PC-3 (cell line): ENCODE measurements at regions not wholly inside any gene's neighbourhood (a gene's known extent, or its start where the extent isn't known, plus 50 kb on each side); places are given as distances from the start of the nearest gene placed in this dataset.

ENCODE experiments used
- ATAC-seq: fragments of 200-7000 bp; cut with Tn5 transposase; 2 replicates; pipeline ENCODE4 v1.9.1; 2020; ENCODE audit warnings: mild to moderate bottlenecking, moderate library complexity
- BruUV-seq: library from RNA; stranded (reverse); fragments of 400-500 nt; replicated peaks from 2 replicates; lab custom pipeline; 2021; lab: Mats Ljungman, UMichigan
- CTCF ChIA-PET: fragments of 300-600 bp; sonication (Branson Sonifier 250); formaldehyde crosslinking; loops from one replicate; lab custom pipeline; 2022; ENCODE audit warnings: antibody characterized with exemption; lab: Charles Lee
- POLR2A ChIA-PET: fragments of 300-600 bp; sonication (Branson Sonifier 250); formaldehyde crosslinking; loops from one replicate; lab custom pipeline; 2022; ENCODE audit warnings: antibody characterized with exemption; ENCODE audit not compliant: unreplicated experiment; lab: Charles Lee
- DNase-seq: peaks from one replicate; pipeline ENCODE4 v3.0.0-alpha.2; 2015
- H2AFZ ChIP-seq: fragments of 300-600 bp; sonication (generic); 2 replicates; pipeline ENCODE4 v1.6.0; 2016; ENCODE audit warnings: antibody characterized with exemption, low read length
- H3F3A ChIP-seq: fragments of 300-600 bp; sonication (generic); one replicate; pipeline ENCODE4 v1.6.0; 2017; ENCODE audit warnings: antibody characterized with exemption, low read length, control low read depth, mild to moderate bottlenecking; ENCODE audit not compliant: unreplicated experiment
- H3K27ac ChIP-seq: fragments of 300-600 bp; sonication (generic); 2 replicates; pipeline ENCODE4 v1.5.1; 2016; ENCODE audit warnings: mild to moderate bottlenecking, low read length
- H3K27me3 ChIP-seq: fragments of 300-600 bp; sonication (generic); 2 replicates; pipeline ENCODE4 v1.6.1; 2016; ENCODE audit warnings: low read length, mixed read lengths
- H3K36me3 ChIP-seq: fragments of 300-600 bp; sonication (generic); 2 replicates; pipeline ENCODE4 v1.6.1; 2016; ENCODE audit warnings: low read depth, mixed run types, low read length, mixed read lengths
- H3K4me1 ChIP-seq: fragments of 300-600 bp; sonication (generic); 2 replicates; pipeline ENCODE4 v1.5.1; 2016; ENCODE audit warnings: low read length; ENCODE audit not compliant: insufficient read depth
- H3K4me2 ChIP-seq: fragments of 300-600 bp; sonication (generic); 2 replicates; pipeline ENCODE4 v1.6.0; 2016; ENCODE audit warnings: low read length
- H3K4me3 ChIP-seq: fragments of 300-600 bp; sonication (generic); 2 replicates; pipeline ENCODE4 v1.5.1; 2016; ENCODE audit warnings: mild to moderate bottlenecking, low read length, mixed read lengths
- H3K79me2 ChIP-seq: fragments of 300-600 bp; sonication (generic); 2 replicates; pipeline ENCODE4 v1.6.1; 2017; ENCODE audit warnings: low read length, mixed read lengths
- H3K9ac ChIP-seq: fragments of 300-600 bp; sonication (generic); 2 replicates; pipeline ENCODE4 v1.6.0; 2016; ENCODE audit warnings: mild to moderate bottlenecking, low read length
- H3K9me2 ChIP-seq: fragments of 300-600 bp; sonication (generic); replicated peaks from 2 replicates; pipeline ENCODE4 v1.6.1; 2016; ENCODE audit warnings: mixed run types, low read length, mixed read lengths
- H3K9me3 ChIP-seq: fragments of 300-600 bp; sonication (generic); 2 replicates; pipeline ENCODE4 v1.6.1; 2016; ENCODE audit warnings: low read length, mixed read lengths
- H4K20me1 ChIP-seq: fragments of 300-600 bp; sonication (generic); 2 replicates; pipeline ENCODE4 v1.6.1; 2016; ENCODE audit warnings: low read length, mixed read lengths
- CTCF ChIP-seq: fragments of 300-600 bp; sonication (generic); conservative IDR thresholded peaks from 2 replicates; pipeline ENCODE4 v1.5.1; 2017; ENCODE audit warnings: antibody characterized with exemption, low read depth, mild to moderate bottlenecking, low read length
- EZH2 ChIP-seq: fragments of 300-600 bp; sonication (generic); IDR thresholded peaks from one replicate; pipeline ENCODE4 v1.6.1; 2017; ENCODE audit warnings: antibody characterized with exemption, mild to moderate bottlenecking, low read length; ENCODE audit not compliant: unreplicated experiment
- EZH2phosphoT487 ChIP-seq: fragments of 300-600 bp; sonication (generic); IDR thresholded peaks from 2 replicates; pipeline ENCODE4 v1.6.1; 2018; ENCODE audit warnings: mild to moderate bottlenecking, antibody characterized with exemption, low read length, borderline replicate concordance
- intact Hi-C: fragments of 100-400 bp; cut with micrococcal nuclease; formaldehyde crosslinking; loops from 2 replicates; pipeline ENCODE4 v1.9.0; 2023

- POLR2A ChIA-PET, result no interaction called here
- H3K4me1 ChIP-seq, result no peaks in the 10 kb centered on the region
Observed at GRCh38 chr3:5666455-5666854, 478.9 kb downstream of the EDEM1 start.

GRCh38 chr3:5673521-5673920 is 486.0 kb downstream of the EDEM1 start:
- Histone ChIP-seq H3K9me2 (no peaks in the 10 kb centered on the region), H3K4me1 (no peaks in the 10 kb centered on the region), H3F3A (no peaks in the 10 kb centered on the region), H3K9me3 (0 out of 2 replicates have a peak, but pooled peaks cover 6% of the 10 kb centered on the region), H3K36me3 (no peaks in the 10 kb centered on the region), H3K79me2 (no peaks in the 10 kb centered on the region), H3K4me2 (no peak overlapping the region), H2AFZ (no peak overlapping the region), H4K20me1 (no peaks in the 10 kb centered on the region), H3K9ac (no peak overlapping the region), H3K27me3 (no peaks in the 10 kb centered on the region), H3K4me3 (no peak overlapping the region), H3K27ac (no peak overlapping the region)
- POLR2A ChIA-PET, result no interaction called here
- TF ChIP-seq CTCF, result no peak
- TF ChIP-seq EZH2, result no peak
- no peak for ATAC-seq
- CTCF ChIA-PET, result no interaction called here
- no TSS peak for BruUV-seq
- intact Hi-C loops, result no loop called here
- no peak for DNase-seq

More at GRCh38 chr3:5666455-5666854, 478.9 kb downstream of the EDEM1 start:
- no peak overlapping the region for H2AFZ ChIP-seq
- no peak for TF ChIP-seq EZH2
- TF ChIP-seq CTCF, result no peak
- no peak for TF ChIP-seq EZH2phosphoT487
- no peaks in the 10 kb centered on the region for H3K27me3 ChIP-seq
- no TSS peak for BruUV-seq
- no peak overlapping the region for H3K4me3 ChIP-seq
- no peak for DNase-seq
- H3K4me2 ChIP-seq, result no peak overlapping the region
- intact Hi-C loops, result no loop called here
- peaks cover 19% of the 10 kb centered on the region; the same call in 1 of the 2 replicates for H3K9me3 ChIP-seq
- H4K20me1 ChIP-seq, result no peaks in the 10 kb centered on the region
- no peaks in the 10 kb centered on the region for H3K79me2 ChIP-seq
- no peaks in the 10 kb centered on the region for H3F3A ChIP-seq
- no peaks in the 10 kb centered on the region for H3K36me3 ChIP-seq
- no peaks in the 10 kb centered on the region for H3K9me2 ChIP-seq
- no peak for ATAC-seq
- no peak overlapping the region for H3K27ac ChIP-seq
- no peak overlapping the region for H3K9ac ChIP-seq
- CTCF ChIA-PET, result no interaction called here

- no peak overlapping the region for H3K27ac ChIP-seq
- DNase-seq (no peak), ATAC-seq (no peak)
- H3K4me1 ChIP-seq, result no peaks in the 10 kb centered on the region
- H4K20me1 ChIP-seq, result no peaks in the 10 kb centered on the region
- H3K4me3 ChIP-seq, result no peak overlapping the region
- H3K9me2 ChIP-seq, result no peaks in the 10 kb centered on the region
- 0 out of 2 replicates have a peak, but pooled peaks cover 12% of the 10 kb centered on the region for H3K9me3 ChIP-seq
- intact Hi-C loops, result no loop called here
- H3K36me3 ChIP-seq, result no peaks in the 10 kb centered on the region
- CTCF ChIA-PET, result no interaction called here
- H3K4me2 ChIP-seq, result no peak overlapping the region
- POLR2A ChIA-PET, result no interaction called here
- no peak for TF ChIP-seq EZH2
- no peak for TF ChIP-seq EZH2phosphoT487
- TF ChIP-seq CTCF, result no peak
- no peak overlapping the region for H3K9ac ChIP-seq
- no peak overlapping the region for H2AFZ ChIP-seq
- no peaks in the 10 kb centered on the region for H3K79me2 ChIP-seq
- H3K27me3 ChIP-seq, result no peaks in the 10 kb centered on the region
- H3F3A ChIP-seq, result no peaks in the 10 kb centered on the region
- no TSS peak for BruUV-seq
Observed at GRCh38 chr3:5675319-5675718, 487.8 kb downstream of the EDEM1 start.
